Lower leg skin (tissue), 3 donors: ENCODE measurements at regions not wholly inside any gene's neighbourhood (a gene's known extent, or its start where the extent isn't known, plus 50 kb on each side); places are given as distances from the start of the nearest gene placed in this dataset.

ENCODE experiments used
- CTCF ChIP-seq, 3 donors: fragments of 450-650 bp; IDR thresholded peaks; one replicate each; pipeline ENCODE4 v1.5.1; 2016; ENCODE audit warnings: antibody characterized with exemption in 3 of 3, mild to moderate bottlenecking in 3 of 3, moderate library complexity in 2 of 3
- POLR2A ChIP-seq, 2 donors: fragments of 450-650 bp; IDR thresholded peaks; one replicate each; pipeline ENCODE4 v1.6.1; 2016 to 2017; ENCODE audit warnings: antibody characterized with exemption in 2 of 2, mild to moderate bottlenecking in 1 of 2, moderate library complexity in 1 of 2

GRCh38 chr12:97260786-97261185 is 201.8 kb upstream of the RMST start:
- TF ChIP-seq CTCF (IDR thresholded peaks at IDR 0.05) (no peak), POLR2A (IDR thresholded peaks at IDR 0.05) (no peak)
